Karpas-422 (cell line): ENCODE measurements at regions not wholly inside any gene's neighbourhood (a gene's known extent, or its start where the extent isn't known, plus 50 kb on each side); places are given as distances from the start of the nearest gene placed in this dataset.

Source experiments
- DNase-seq: peaks from one replicate; pipeline ENCODE4 v3.0.0-alpha.2; 2015
- H2AFZ ChIP-seq: fragments of 200-600 bp; sonication (generic); 2 replicates; pipeline ENCODE4 v1.6.1; 2014; ENCODE audit warnings: antibody characterized with exemption, low read length, mixed read lengths
- H3K27ac ChIP-seq: fragments of 200-600 bp; sonication (generic); 2 replicates; pipeline ENCODE4 v1.5.1; 2014; ENCODE audit warnings: mild to moderate bottlenecking, low read length, moderate library complexity
- H3K27me3 ChIP-seq: fragments of 200-600 bp; sonication (generic); 2 replicates; pipeline ENCODE4 v1.6.1; 2014; ENCODE audit warnings: low read length, mixed read lengths
- H3K36me3 ChIP-seq: fragments of 200-600 bp; sonication (generic); 2 replicates; pipeline ENCODE4 v1.6.1; 2014; ENCODE audit warnings: low read length, mixed read lengths; ENCODE audit not compliant: insufficient read depth
- H3K4me1 ChIP-seq: fragments of 200-600 bp; sonication (generic); 2 replicates; pipeline ENCODE4 v1.6.1; 2014; ENCODE audit warnings: mild to moderate bottlenecking, low read length, mixed read lengths
- H3K4me2 ChIP-seq: fragments of 200-600 bp; sonication (generic); 2 replicates; pipeline ENCODE4 v1.6.1; 2014; ENCODE audit warnings: low read length, low read depth, mild to moderate bottlenecking; ENCODE audit not compliant: poor library complexity, severe bottlenecking
- H3K4me3 ChIP-seq: fragments of 200-600 bp; sonication (generic); 2 replicates; pipeline ENCODE4 v1.5.1; 2014; ENCODE audit warnings: mild to moderate bottlenecking, antibody characterized with exemption, low read length, mixed read lengths
- H3K79me2 ChIP-seq: fragments of 200-600 bp; sonication (generic); 2 replicates; pipeline ENCODE4 v1.6.1; 2014; ENCODE audit warnings: mild to moderate bottlenecking, low read length, mixed read lengths
- H3K9ac ChIP-seq: fragments of 200-600 bp; sonication (generic); 2 replicates; pipeline ENCODE4 v1.6.0; 2014; ENCODE audit warnings: low read length
- H3K9me2 ChIP-seq: fragments of 200-600 bp; sonication (generic), shearing (Covaris generic); replicated peaks from 2 replicates; pipeline ENCODE4 v1.6.0; 2014; ENCODE audit warnings: mild to moderate bottlenecking, low read length, moderate library complexity; ENCODE audit not compliant: insufficient read depth
- H3K9me3 ChIP-seq: fragments of 300-700, 200-600 bp; sonication (generic); 2 replicates; pipeline ENCODE4 v1.6.1; 2014; ENCODE audit warnings: low read length, mixed read lengths
- H4K20me1 ChIP-seq: fragments of 200-600 bp; sonication (generic); 2 replicates; pipeline ENCODE4 v1.6.1; 2014; ENCODE audit warnings: mild to moderate bottlenecking, antibody characterized with exemption, low read length, low read depth; ENCODE audit not compliant: insufficient read depth

DNA sequence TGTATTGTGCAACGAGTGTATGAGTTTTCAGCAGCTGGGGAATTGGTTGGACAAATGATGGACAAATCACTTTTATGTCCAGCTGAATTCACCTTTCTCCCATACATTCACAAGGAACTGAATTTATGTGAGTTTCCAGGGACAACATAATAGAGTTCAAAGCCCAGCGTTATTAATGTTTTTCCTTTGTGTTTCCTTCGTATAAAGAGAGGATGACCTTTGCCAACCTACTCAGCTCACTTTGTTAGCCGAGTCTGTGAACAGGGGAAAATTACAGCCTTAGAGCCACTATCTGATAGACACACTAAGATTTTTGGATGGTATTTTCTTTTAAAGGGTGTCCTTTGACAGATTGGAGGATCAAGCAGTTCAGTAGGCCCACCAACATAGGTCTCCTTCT is 352.5 kb downstream of the KIF4B start:
- Histone ChIP-seq H3K9ac (no peak overlapping the region), H3K27me3 (no peaks in the 10 kb centered on the region), H2AFZ (no peak overlapping the region), H4K20me1 (no peaks in the 10 kb centered on the region), H3K27ac (no peak overlapping the region), H3K4me3 (no peak overlapping the region), H3K9me3 (no peaks in the 10 kb centered on the region), H3K4me1 (no peaks in the 10 kb centered on the region), H3K9me2 (no peaks in the 10 kb centered on the region), H3K4me2 (no peak overlapping the region), H3K79me2 (no peaks in the 10 kb centered on the region), H3K36me3 (no peaks in the 10 kb centered on the region)
- no peak for DNase-seq

DNA sequence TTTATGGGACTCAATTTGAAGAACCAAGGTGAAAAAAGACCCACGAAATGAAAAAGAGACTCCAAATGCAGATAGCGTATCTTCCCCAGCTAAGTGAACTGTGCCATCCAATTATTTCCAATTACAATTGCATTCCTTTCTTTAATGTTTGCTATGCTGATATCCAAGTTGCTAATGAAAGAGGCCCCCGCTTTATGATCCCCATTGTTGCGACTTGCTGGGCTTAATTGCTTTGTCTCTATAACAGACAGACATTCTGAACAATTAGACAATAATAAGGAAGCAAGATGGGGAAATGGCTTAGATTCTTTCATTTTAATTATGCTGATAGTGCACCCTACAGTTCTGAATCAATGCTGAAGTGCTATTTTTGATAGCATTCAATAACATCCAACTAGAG is 354.3 kb downstream of the KIF4B start:
- H3K9ac ChIP-seq: no peak overlapping the region
- H3K4me1 ChIP-seq: no peaks in the 10 kb centered on the region
- no peak for DNase-seq
- H2AFZ ChIP-seq: no peak overlapping the region
- no peaks in the 10 kb centered on the region for H3K9me2 ChIP-seq
- H3K27me3 ChIP-seq: no peaks in the 10 kb centered on the region
- no peaks in the 10 kb centered on the region for H3K79me2 ChIP-seq
- no peaks in the 10 kb centered on the region for H4K20me1 ChIP-seq
- no peak overlapping the region for H3K4me2 ChIP-seq
- H3K27ac ChIP-seq: no peak overlapping the region
- no peaks in the 10 kb centered on the region for H3K9me3 ChIP-seq
- H3K4me3 ChIP-seq: no peak overlapping the region
- H3K36me3 ChIP-seq: no peaks in the 10 kb centered on the region

DNA sequence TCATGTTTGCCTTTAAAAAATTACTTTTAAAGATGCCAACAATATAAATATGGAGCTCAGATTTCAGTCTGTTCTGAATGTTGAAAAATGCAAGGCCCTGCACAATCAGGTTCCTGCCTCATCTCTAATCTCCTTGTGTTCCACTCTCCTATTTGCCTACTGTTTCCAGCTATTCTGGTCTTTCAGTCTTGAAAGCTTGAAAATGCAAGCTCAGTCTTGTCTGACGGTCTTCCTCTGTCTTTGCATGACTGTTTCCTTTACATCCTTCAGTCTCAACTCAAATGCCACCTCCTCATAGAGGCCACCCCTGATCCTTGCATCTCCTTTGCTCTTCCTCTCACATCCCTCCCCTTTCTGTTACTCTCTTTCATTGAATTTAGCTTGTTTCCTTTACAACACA is 354.9 kb downstream of the KIF4B start:
- H3K9me2 ChIP-seq: no peaks in the 10 kb centered on the region
- no peak overlapping the region for H3K9ac ChIP-seq
- H3K4me1 ChIP-seq: no peaks in the 10 kb centered on the region
- DNase-seq: no peak
- no peak overlapping the region for H3K4me3 ChIP-seq
- H3K36me3 ChIP-seq: no peaks in the 10 kb centered on the region
- no peaks in the 10 kb centered on the region for H3K9me3 ChIP-seq
- no peak overlapping the region for H3K27ac ChIP-seq
- H4K20me1 ChIP-seq: no peaks in the 10 kb centered on the region
- no peaks in the 10 kb centered on the region for H3K27me3 ChIP-seq
- no peaks in the 10 kb centered on the region for H3K79me2 ChIP-seq
- H3K4me2 ChIP-seq: no peak overlapping the region
- H2AFZ ChIP-seq: no peak overlapping the region

DNA sequence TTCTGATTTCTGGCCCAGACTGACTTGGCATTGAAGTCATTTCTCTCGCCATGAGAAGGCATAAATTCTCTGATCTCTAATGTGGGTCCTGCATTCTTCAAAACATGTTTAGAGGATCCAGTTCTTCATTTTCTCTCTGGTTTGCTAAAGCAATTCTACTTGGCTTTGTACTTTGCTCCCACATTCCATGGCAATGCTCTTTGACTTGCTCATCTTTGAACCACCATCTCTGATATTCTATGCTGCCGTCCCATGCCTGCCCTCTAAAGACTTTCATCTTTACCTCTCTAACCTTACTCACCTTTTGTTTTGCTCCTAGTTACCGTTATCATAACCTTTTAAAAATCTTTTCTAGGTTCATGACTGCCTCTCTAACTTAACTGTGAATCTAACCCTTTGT is 366.9 kb downstream of the KIF4B start:
- DNase-seq: no peak
- H3K27ac ChIP-seq: no peak overlapping the region
- H3K27me3 ChIP-seq: no peaks in the 10 kb centered on the region
- H3K4me1 ChIP-seq: no peaks in the 10 kb centered on the region
- no peak overlapping the region for H3K4me2 ChIP-seq
- no peak overlapping the region for H2AFZ ChIP-seq
- H3K4me3 ChIP-seq: no peak overlapping the region
- H3K9me3 ChIP-seq: no peaks in the 10 kb centered on the region
- no peaks in the 10 kb centered on the region for H3K9me2 ChIP-seq
- H4K20me1 ChIP-seq: no peaks in the 10 kb centered on the region
- no peak overlapping the region for H3K9ac ChIP-seq
- H3K79me2 ChIP-seq: no peaks in the 10 kb centered on the region
- H3K36me3 ChIP-seq: no peaks in the 10 kb centered on the region

DNA sequence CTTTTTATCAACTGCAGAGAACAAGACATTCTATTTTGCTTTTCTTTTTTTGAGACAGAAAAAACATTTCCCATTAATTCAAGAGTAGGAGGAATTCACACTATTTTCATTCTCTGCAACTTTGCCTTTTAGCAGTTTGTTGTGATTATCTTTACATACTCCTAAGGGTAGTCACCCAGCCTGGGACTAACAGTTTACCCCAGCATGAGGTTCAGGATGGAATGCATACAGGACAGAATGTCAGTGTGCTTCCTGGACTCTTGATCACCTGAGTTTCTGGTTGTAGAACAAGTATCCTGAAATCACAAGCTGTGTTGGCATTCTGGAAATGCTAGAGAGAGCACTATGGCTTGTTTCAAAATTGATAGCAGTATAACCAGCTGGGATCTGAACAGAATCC is 368.1 kb downstream of the KIF4B start:
- Histone ChIP-seq H3K4me1 (no peaks in the 10 kb centered on the region), H4K20me1 (no peaks in the 10 kb centered on the region), H3K9me2 (no peaks in the 10 kb centered on the region), H2AFZ (no peak overlapping the region), H3K9ac (no peak overlapping the region), H3K36me3 (no peaks in the 10 kb centered on the region), H3K27ac (no peak overlapping the region), H3K4me2 (no peak overlapping the region), H3K27me3 (no peaks in the 10 kb centered on the region), H3K4me3 (no peak overlapping the region), H3K79me2 (no peaks in the 10 kb centered on the region), H3K9me3 (no peaks in the 10 kb centered on the region)
- no peak for DNase-seq

DNA sequence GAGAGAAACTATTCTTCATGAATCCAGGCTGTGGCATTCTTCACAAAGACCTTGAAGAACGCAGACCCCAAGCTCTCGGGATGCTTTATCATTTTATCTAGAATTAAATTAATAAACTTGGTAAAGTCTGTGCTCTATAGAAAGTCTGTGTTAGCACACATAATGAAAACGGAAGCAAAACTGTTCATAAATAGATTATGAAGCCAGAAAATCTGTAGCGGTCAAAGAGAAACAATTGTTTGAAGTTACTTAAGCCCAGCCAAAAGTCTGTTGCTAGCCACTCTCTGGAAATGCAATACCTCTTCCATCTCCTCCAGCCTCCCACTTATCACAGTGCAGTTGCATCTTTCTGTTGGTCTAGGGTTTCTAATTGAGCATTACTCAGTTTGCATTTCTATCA is 375.9 kb downstream of the KIF4B start:
- Histone ChIP-seq H3K9ac (no peak overlapping the region), H4K20me1 (no peaks in the 10 kb centered on the region), H3K9me2 (no peaks in the 10 kb centered on the region), H3K4me1 (no peaks in the 10 kb centered on the region), H3K4me2 (no peak overlapping the region), H3K4me3 (no peak overlapping the region), H3K27me3 (no peaks in the 10 kb centered on the region), H3K36me3 (no peaks in the 10 kb centered on the region), H3K9me3 (no peaks in the 10 kb centered on the region), H3K79me2 (no peaks in the 10 kb centered on the region), H3K27ac (no peak overlapping the region), H2AFZ (no peak overlapping the region)
- no peak for DNase-seq

DNA sequence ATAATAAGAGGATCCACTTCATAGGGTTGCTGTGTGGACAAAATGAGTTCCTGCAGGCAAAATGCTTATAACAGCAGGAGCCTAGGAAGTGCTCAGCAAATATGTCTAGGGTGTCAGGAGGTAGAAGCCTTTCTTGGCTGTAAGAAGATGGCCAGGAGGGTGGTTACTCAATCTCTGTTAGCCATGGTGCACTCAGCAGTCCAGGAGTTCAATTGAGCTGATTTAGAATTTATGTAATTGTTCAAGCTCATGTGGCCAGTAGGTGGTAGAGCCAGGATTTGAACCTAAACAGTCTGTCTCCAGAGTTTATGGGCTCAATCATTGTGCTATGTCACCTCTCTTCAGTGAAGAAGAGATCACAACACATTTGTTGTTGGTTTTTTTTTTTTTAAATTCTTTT is 381.2 kb downstream of the KIF4B start:
- no peak overlapping the region for H3K4me2 ChIP-seq
- no peak overlapping the region for H3K4me3 ChIP-seq
- DNase-seq: no peak
- H3K36me3 ChIP-seq: no peaks in the 10 kb centered on the region
- no peaks in the 10 kb centered on the region for H3K79me2 ChIP-seq
- no peaks in the 10 kb centered on the region for H3K4me1 ChIP-seq
- no peak overlapping the region for H3K27ac ChIP-seq
- no peaks in the 10 kb centered on the region for H4K20me1 ChIP-seq
- H3K9me2 ChIP-seq: no peaks in the 10 kb centered on the region
- no peaks in the 10 kb centered on the region for H3K27me3 ChIP-seq
- H3K9me3 ChIP-seq: no peaks in the 10 kb centered on the region
- H3K9ac ChIP-seq: no peak overlapping the region
- H2AFZ ChIP-seq: no peak overlapping the region

DNA sequence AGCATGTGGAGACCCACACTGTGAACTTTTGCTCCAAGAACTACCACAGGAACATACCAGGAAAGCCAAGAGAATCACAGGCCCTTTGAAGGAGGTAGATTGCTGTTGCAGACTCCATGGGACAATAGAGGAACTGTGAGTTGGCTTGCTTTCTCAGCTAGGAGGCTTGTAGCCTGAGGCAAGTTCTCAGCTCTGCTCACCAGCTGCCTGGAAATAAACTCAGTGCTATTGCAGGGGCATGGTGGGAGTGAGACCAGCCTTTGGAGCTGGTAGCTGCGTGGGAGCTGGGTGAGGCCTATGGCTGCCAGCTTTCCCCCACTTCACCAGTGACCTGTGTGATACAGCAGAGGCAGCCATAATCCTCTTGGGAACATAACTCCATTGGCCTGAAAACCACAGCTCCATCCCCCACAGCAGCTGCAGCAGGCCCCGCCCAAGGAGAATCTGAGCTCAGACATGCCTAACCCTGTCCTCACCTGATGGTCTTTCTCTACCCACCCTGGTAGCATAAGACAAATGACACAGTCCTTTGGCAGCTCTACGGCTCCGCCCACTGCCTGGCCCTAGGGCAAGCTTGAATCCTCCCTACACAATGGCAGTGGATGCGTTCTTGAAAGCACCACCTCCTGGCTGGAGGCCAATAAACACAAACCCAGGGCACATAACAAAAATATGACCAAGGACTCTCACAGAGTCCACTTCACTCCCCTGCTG is 389.5 kb downstream of the KIF4B start:
- no peaks in the 10 kb centered on the region for H3K9me3 ChIP-seq
- H3K9me2 ChIP-seq: no peaks in the 10 kb centered on the region
- H2AFZ ChIP-seq: no peak overlapping the region
- H3K4me2 ChIP-seq: no peak overlapping the region
- no peaks in the 10 kb centered on the region for H3K79me2 ChIP-seq
- no peak overlapping the region for H3K4me3 ChIP-seq
- no peaks in the 10 kb centered on the region for H3K4me1 ChIP-seq
- H3K27me3 ChIP-seq: no peaks in the 10 kb centered on the region
- DNase-seq: no peak
- H3K9ac ChIP-seq: no peak overlapping the region
- H4K20me1 ChIP-seq: no peaks in the 10 kb centered on the region
- H3K27ac ChIP-seq: no peak overlapping the region
- no peaks in the 10 kb centered on the region for H3K36me3 ChIP-seq

DNA sequence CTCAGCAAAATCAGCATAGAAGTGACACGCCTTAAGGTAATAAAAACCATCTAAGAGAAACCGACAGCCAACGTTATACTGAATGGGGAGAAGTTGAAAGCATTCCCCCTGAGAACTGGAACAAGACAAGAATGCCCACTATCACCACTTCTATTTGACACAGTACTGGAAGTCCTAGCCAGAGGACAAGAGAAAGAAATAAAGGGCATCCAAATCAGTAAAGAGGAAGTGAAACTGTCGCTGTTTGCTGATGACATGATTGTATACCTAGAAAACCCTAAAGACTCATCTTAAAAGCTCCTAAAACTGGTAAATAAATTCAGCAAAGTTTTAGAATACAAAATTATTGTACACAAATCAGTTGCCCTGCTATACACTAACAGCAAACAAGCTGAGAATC is 393.3 kb downstream of the KIF4B start:
- Histone ChIP-seq H2AFZ (no peak overlapping the region), H3K9ac (no peak overlapping the region), H3K4me1 (no peaks in the 10 kb centered on the region), H3K79me2 (no peaks in the 10 kb centered on the region), H3K9me2 (no peaks in the 10 kb centered on the region), H3K4me2 (no peak overlapping the region), H3K9me3 (no peaks in the 10 kb centered on the region), H4K20me1 (no peaks in the 10 kb centered on the region), H3K36me3 (no peaks in the 10 kb centered on the region), H3K27me3 (no peaks in the 10 kb centered on the region), H3K4me3 (no peak overlapping the region), H3K27ac (no peak overlapping the region)
- peak; percentile 44 for DNase-seq
